NK-92 treated with Interleukin-12 subunit alpha and Interleukin-12 subunit beta, amount 100 ng/mL, for 24 hours (cell line): ENCODE measurements at regions not wholly inside any gene's neighbourhood (a gene's known extent, or its start where the extent isn't known, plus 50 kb on each side); places are given as distances from the start of the nearest gene placed in this dataset.

ENCODE experiments used
- DNase-seq: peaks from one replicate; lab custom pipeline; 2025; lab: John Stamatoyannopoulos, UW

DNA sequence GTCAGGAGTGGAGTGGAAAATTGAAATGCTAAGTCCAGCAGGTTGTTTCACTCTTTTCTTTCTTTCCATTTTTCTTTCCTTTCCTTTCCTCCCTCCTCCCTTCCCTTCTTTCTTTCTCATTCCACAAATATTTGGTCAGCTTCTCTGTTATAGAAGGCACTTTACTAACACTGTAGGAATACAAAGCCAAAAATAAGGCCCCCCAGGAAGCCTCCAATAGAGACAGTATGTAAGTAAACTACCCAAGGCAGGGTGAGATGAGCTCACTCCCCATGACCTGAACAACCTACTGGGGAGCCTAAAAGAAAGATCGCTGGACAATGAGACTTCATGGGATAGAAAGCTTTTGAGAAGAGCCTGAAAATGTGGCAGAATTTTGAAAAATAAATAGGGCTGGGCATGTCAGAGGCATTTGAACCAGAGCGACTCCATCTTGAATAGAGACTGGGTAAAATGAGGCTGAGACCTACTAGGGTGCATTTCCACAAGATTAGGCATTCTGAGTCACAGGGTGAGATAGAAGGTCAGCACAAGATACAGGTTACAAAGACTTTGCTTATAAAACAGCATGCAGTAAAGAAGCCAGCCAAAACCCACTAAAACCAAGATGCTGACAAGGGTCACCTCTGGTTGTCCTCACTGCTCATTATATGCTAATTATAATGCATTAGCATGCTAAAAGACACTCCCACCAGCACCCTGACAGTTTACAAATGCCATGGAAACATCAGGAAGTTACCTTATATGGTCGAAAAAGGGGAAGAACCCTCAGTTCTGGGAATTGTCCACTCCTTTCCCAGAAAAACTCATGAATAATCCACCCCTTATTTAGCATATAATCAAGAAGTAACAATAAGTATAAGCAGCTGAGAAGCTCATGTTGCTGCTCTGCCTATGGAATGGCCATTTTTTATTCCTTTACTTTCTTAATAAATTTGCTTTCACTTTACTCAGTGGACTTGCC, 158.9 kb upstream of the EGFLAM start:
- no peak for DNase-seq

DNA sequence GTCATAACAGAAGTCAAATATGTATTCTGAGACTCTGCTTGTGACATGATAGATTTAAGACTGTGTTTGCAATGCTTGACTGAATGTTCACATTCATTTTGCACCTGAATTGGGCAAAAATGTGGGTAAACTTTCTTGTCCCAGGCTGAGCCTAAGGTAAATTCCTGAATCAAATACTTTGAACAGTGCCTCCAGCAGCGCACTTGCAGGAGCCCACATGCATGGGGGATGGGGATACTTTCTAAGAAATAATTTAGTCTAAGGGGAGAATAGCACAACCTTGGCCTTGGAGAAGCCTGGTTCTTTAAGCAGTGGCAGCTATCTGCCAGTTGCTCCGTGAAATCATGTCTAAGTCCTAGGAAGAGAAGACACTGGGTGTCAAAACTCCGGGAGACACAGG, 163.5 kb upstream of the EGFLAM start:
- DNase-seq, result no peak

DNA sequence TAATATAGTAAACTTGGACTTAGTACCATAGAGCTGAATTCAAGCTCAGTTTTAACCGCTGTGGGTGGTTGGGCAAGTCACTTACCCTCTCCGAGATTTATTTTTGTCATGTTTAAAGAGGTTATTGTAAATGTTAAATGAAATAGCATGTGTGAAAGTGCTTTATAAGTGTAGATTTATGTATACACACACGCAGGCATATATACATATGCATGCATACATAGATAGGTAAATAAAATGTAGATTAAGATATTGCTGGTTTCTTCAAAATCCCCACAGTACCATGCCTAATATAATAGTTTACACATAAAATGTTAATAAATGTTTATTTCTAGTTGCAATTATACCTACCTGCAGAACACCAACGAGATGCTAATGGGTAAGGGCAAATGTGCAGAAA, 164.5 kb upstream of the EGFLAM start:
- no peak for DNase-seq

DNA sequence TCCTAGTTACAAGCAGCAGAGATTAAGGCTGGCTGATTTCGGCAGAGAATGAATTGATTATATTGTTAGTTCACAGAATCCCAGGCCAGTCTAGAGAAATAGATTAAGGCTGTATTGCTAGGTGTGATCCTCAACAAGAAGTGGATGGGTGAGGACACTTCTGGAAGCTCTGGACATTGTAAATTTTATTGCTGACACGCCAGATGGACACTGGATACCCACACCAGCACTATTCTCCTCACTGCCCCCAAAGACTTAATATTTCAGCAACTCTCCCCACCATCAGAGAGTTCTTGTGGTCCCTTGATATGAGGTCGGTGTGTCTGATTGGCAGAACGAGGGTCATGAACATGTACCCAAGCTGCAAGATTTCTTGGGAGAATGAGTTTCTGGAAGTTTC, 171.6 kb upstream of the EGFLAM start:
- no peak for DNase-seq

DNA sequence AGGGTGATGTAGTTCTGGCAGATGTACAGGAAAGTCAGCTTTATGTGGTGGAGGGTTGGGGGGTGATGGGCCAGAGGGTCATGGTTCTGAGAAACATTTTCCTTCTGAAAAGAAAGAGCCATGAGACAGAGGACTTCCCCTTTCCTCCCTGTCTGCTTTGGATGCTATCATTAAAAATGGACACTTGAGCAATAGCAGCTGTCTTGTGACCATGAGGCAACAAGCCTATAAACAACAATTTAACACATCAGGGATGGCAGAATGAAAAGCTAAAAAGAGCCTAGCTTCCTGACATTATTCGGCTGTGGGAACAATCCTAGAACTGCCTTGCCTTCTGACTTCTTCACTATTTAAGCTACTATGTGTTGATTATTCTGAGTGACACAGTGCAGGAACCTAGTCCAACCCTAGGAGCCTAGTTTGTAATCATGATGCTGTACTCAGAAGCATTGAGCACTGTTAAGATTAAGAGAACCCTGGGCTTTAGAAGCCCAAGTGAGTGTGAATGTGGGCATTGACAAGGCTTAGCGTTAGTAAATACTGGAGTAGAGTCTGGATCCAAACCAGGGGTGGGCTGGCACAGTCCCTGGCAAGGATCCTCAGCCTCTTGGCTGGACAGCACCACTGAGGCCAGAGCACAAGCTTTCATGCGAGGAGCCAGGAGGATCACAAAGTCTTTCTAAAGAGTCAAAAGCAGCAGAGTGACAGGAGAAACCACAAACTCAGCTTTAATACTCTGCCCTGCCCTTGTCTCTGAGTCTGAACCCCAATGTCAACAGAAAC, 178.5 kb upstream of the EGFLAM start:
- no peak for DNase-seq

DNA sequence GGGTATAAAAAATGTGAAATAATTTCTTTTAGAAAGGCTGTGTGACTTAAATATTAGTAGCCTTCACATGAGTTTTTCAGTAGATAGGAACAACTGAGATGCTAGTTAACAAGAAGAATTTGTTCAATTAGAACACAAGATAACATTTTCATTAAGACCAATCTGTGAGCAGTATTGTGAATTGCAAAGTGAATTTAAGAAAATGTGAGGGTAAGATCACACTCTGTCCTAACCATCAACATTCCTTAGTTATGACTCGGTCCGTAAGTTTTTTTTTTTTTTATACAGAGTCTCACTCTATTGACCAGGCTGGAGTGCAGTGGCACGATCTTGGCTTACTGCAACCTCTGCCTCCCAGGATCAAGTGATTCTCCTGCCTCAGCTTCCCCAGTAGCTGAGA, 180.2 kb upstream of the EGFLAM start:
- no peak for DNase-seq

DNA sequence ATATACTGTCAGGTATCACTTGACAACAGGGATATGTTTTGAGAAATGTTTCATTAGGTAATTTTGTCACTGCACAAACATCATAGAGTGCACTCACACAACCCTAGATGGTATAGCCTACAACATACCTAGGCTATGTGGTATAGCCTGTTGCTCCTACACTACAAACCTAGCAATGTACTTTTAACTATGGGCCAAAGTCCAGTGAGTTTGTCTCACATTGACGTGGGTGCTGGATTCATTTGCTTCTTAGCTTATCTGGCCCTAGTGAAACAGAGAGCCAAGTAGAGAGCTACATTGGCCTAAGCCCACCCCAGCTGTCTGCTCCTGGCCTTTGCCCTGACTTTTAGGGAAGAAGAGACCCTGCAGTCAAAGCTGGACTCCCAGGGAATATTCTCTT, 180.7 kb upstream of the EGFLAM start:
- DNase-seq, result no peak

DNA sequence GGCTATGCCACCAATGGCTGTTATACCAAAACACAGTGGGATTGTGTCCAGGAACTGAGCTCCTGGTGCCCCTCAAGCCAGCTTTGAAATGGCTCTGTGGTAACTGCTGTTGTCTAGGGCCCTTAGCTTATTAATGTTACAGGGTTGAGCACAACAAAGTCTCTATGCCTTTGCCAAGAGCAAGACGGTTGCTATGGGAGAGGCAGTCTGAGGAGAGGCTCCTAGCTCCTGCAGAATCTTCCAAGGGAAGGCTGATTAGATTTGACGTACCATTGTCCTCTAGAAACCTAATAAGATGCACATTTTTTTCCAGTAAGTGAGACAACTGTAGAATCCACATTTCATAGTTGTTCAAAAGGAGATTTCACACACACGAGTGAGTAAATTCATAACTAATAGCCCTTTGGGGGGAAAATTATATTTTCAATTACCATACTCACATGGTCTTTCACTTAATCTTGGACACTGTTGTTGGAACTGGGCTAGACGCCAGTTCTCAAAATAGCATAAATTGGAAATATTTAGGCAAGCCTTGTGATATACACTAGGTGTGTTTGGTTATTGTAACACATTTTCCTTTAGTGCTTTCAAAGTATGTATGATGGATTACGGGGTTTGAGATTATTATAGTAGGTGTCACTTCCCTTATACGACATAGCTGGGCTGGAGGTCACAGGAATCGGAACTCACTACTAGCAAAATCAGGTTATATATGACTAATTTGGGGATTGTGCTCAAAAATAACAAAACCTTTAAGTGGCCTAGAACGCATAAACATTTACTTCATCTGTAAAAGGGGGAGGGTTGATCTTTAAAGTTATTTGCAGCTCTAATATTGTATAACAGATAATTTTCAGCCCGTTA, 186.3 kb upstream of the EGFLAM start:
- DNase-seq, result no peak

DNA sequence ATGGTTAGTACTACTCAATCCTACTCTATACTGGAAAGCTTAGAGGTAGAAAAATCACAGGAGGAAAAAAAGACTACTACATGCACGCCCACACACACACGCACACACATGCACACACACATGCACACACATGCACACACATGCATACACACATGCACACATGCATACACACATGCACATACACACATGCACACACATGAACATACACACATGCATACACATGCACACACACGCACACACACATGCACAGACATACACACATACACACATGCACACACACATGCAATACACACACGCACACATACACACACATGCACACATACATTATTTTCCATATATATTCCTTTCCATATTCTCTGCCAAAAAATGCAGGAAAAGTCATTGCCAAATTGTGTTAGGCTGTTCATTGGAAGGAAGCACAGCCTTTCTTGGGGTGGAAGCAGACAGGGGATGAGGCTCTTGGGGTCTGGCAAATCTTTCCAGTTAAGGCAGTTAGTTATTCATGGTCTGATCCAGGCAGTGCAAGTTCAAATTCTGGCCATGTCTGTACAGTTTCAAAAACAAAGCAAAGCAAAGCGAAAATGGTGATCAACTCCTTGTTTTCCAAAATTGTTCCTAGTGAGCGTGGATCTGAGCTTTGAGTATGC, 187.9 kb upstream of the EGFLAM start:
- no peak for DNase-seq

DNA sequence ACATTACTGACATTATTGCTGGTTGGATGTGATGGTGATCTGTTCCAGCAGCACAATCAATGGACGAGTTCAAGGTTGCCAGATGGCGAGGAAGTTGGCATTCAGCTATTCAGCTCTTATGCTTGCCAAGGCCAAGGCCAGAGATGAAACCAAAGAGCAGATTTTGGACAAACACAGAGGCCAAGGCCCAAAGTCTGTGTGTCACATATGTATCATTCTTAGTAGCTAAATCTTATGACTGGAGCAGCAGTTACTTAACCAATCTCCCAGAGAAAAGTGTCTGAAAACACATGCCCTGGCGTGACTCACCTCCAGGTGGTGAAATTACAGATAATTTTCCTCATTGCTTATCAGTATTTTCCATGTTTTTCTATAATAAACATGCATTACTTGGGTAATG, 189.0 kb upstream of the EGFLAM start:
- no peak for DNase-seq

DNA sequence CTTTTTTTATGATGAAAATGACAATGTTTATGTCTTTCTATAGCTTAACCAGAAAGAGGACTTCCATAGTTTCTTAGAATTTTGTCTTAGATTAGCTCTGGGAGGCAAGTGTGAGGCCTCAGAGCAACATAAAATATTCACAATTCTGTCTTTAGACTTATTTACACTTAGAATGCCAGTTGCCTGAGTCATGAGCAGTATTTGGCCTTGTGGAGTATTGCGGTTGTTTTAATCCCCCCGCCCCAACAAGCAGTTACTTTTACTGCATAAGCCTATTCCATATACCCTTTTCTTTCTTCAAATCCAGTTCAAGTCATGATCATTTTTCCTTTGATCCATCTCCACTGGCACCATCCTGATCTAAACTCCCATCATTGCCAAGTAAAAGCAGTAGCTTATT, 198.0 kb upstream of the EGFLAM start:
- no peak for DNase-seq

DNA sequence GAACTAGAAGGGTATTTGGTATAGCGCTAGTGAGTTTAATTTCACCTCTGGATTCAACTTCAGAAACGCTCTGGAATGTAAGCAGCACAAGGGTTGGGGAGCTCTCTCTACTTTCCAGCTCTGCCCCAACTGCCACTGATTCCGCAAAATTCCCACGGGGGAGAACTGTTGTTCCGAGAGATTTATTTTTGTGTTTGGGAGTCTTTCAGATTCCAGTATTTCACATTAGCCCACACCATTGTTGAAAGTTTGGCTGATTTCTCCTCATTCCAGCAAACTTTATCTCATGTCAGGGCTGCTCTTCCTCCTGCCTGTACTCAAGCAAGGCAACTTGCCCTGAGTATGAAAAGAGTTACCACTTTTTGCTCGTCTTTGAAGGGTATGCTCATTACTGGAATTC, 198.5 kb upstream of the EGFLAM start:
- DNase-seq, result no peak

DNA sequence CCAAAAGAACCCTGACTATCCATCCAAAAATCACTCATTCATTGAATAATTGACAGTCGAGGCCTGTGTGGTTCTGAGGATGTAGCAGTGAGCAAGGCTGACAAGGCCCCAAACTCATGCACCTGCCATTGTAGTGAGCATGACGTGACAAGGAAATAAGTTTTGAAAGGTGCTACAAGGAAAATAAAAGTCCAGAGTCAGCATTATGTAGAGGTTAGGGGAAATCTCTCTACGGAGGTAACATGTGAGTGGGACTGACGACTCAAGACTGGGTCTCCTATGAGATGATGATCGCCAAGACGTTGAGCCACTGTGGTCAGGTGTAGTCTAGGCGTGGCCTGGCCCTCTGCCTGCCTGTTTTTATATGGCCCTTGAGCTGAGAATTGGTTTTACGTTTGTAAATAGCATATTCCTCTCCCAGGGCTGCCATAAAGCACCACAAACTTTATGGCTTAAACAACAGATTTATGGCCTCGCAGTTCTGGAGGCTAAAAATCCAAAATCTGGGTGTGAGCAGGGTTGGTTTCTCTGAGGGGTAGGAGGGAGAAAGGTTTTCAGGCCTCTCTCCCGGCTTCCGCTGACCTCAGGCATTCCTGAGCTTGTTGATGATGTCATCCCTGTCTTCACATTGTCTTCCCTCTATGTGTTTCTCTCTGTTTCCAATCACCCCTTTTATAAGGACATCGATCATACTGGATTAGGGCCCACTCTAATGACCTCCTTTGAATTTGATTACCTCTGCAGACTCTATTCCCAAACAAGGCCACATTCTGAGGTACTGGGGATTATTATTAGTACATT, 206.4 kb upstream of the EGFLAM start:
- no peak for DNase-seq

DNA sequence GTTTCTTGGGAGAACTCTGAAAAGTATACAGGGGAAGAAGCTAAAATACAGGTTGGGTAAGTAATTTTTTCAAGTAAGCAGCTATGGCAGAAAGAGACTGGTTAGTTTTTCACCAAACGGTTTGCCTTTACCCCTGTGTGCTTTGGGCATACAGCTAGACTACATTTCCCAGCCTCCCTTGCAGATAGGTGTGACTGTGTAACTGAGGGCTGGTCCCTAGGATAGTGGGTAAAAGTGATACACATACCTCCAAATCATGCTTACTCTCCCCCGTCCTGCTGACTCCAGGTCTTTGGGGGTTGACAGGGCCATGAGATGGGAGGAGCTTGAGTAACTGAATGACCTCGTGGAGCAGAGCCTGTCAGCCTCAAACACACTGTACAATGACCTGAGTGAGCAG, 208.6 kb upstream of the GDNF start:
- no peak for DNase-seq

DNA sequence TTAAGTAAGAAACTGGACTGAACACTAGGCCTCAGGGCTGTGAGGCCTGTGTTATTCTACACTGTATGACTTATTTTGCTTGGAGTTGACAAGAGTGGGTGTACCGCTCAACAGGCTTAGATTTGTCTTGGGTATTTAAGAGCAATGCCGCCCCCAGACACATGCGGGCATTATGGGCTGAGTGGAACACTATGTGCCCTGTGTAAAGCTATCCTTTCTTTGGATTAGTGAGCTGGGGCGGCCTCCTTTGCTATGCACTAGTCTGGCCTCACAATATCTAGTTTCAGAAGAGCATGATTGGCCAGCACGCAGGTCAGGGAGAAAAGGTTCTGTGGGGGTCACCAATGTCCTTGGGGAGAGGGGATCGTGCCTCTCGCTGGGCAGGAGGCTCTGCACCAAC, 206.3 kb upstream of the GDNF start:
- no peak for DNase-seq

DNA sequence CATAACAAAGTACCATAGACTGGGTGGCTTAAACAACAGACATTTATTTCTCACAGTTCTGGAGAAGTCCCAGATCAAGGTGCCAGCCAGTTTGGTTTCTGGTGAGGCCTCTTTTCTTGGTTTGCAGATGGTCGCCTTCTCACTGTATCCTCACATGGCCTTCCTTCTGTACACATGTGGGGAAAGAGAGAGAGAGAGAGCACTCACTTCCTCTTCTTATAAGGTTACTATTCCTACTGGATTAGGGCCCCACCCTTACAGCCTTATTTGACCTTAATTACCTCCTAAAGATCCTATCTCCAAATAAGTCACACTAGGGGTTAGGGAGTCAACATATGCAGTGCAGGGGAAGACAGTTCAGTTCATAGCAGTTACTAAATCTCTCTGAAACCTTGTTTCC, 205.6 kb upstream of the GDNF start:
- no peak for DNase-seq

DNA sequence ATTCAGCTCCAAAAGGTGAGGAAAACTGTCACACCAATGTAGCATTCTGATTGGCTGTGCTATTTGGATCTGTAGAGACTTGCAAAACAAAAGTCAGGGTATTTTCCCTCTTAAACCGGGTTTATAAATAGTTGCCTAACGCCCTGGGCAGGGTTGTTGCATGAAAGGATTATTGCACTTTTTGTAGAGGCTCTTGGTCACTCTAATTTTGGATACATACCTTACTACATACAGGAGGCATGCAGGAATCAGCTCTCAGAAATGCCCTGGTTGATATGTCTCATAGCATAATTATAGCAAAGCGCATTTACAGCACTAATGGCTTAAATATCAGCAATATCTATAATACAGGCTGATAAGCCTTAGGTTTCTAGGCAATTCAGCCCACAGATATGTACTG, 200.0 kb upstream of the GDNF start:
- no peak for DNase-seq

DNA sequence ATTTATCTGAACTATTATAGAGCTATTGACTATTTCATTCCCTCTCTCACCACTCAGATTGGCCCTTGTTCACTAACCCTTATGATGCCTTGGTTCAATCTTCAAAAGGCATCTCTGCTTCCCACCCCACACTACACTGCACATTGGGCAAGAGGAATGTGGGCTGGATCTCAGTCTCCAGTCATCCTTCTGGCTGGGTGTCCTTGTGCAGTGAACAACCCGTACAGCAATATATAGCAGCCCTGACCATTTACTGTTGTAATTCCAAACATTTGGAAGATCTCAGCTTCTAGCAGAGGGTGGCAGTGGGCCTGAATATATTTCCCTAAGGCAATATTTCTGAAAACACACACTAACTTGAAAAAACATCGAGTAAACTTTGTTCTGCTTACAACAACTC, 199.2 kb upstream of the GDNF start:
- DNase-seq, result no peak

DNA sequence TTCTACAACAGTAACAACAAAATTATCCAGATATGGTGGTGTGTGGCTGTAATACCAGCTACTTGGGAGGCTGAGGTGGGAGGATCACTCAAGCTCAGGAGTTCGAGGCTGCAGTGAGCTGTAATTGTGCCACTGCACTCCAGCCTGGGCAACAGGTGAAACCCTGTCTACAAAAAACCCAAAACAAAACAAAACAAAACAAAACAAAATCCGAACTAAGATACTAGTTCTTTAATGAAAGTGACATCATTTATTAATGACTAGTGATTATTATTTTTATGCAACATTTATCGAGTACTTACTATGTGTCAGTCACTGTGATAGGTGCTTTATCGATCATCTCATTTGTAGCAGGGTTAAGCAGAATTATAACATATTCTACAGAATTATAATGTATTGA, 196.9 kb upstream of the GDNF start:
- DNase-seq, result no peak

DNA sequence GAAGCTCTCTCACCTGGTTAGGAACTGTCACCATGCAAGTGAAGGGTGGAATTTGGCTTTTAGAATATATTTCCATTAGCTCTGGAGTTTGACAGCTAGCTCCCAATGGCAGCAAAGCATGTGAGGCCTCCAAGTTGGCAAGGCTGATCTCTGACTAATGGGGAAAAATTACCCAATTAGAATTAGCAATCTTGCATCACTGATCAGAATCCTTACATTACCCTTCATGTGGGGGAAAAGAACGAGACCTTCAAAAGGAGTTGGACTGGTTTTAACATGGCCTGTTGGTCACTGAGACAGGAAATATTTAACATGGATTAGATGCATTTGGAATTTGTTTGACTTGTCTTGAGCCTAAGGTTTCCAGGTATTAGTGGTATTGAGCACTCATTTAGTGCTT, 192.3 kb upstream of the GDNF start:
- no peak for DNase-seq

DNA sequence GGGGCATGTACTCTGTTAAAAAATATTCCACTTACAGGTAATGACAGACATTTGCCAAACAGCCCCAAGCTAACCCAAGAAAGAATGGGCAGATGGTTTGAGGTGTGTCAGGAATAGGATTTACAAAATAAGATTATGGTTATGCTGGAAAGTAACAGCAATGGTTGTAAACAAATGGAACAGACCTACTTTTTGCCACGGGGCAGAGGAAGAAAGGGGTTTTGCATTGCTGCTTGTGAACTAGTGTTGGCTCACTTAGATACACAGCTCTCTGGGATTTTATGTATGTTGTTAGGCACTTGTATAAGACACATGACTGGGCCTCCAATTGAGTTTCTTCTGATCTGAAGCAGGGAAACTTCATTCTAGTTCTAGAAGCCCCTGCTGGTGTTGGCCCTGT, 191.5 kb upstream of the GDNF start:
- no peak for DNase-seq
